IPS-15b (cell line): ENCODE measurements at regions not wholly inside any gene's neighbourhood (a gene's known extent, or its start where the extent isn't known, plus 50 kb on each side); places are given as distances from the start of the nearest gene placed in this dataset.

ENCODE experiments used
- H3K27me3 ChIP-seq: one replicate; pipeline ENCODE4 v1.6.1; 2013; ENCODE audit warnings: low read length; ENCODE audit not compliant: control insufficient read depth, insufficient read depth
- H3K36me3 ChIP-seq: one replicate; pipeline ENCODE4 v1.6.1; 2013; ENCODE audit warnings: low read length; ENCODE audit not compliant: control insufficient read depth, insufficient read depth
- H3K4me1 ChIP-seq: one replicate; pipeline ENCODE4 v1.6.1; 2013; ENCODE audit warnings: mild to moderate bottlenecking, low read length; ENCODE audit not compliant: control insufficient read depth, insufficient read depth
- H3K4me3 ChIP-seq: one replicate; pipeline ENCODE4 v1.5.1; 2013; ENCODE audit warnings: low read depth, low read length
- H3K9ac ChIP-seq: one replicate; pipeline ENCODE4 v1.6.1; 2013; ENCODE audit warnings: low read depth, mild to moderate bottlenecking, low read length
- H3K9me3 ChIP-seq: one replicate; pipeline ENCODE4 v1.6.1; 2013; ENCODE audit warnings: mild to moderate bottlenecking, low read length; ENCODE audit not compliant: control insufficient read depth, insufficient read depth

- no peaks in the 10 kb centered on the region for H3K9me3 ChIP-seq
- no peaks in the 10 kb centered on the region for H3K4me1 ChIP-seq
Measured at GRCh38 chr11:36822829-36823228, 224.8 kb upstream of the RAG2 start.

DNA sequence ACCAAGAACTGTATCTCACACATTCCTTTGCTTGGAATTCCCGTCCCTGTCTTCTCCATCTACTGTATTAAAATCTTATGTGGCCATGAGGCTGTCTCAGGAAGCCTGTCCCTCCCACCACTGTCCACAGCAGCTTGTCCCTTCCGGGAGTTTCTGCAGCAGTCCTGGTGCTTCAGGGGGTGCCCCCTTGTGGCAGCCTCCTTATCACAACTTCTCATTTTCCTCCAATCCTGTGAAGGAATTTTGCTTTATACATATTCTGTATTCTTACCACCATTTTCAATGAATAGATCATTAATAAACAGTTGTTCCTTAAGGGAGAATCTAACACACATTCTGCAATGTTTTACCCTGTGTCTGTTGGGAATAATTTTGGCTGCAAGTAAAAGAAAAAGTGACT, 220.4 kb upstream of the RAG2 start:
- H3K4me3 ChIP-seq: no peak overlapping the region
- H3K36me3 ChIP-seq: no peaks in the 10 kb centered on the region
- no peaks in the 10 kb centered on the region for H3K9me3 ChIP-seq
- H3K9ac ChIP-seq: no peak overlapping the region
- no peaks in the 10 kb centered on the region for H3K27me3 ChIP-seq
- no peaks in the 10 kb centered on the region for H3K4me1 ChIP-seq

More at GRCh38 chr11:36822829-36823228, 224.8 kb upstream of the RAG2 start:
- H3K27me3 ChIP-seq: no peaks in the 10 kb centered on the region
- no peaks in the 10 kb centered on the region for H3K36me3 ChIP-seq
- no peak overlapping the region for H3K9ac ChIP-seq
- H3K4me3 ChIP-seq: no peak overlapping the region

- Histone ChIP-seq H3K9me3 (no peaks in the 10 kb centered on the region), H3K9ac (no peak overlapping the region), H3K36me3 (no peaks in the 10 kb centered on the region), H3K4me3 (no peak overlapping the region), H3K27me3 (no peaks in the 10 kb centered on the region), H3K4me1 (no peaks in the 10 kb centered on the region)
Measured at GRCh38 chr11:36817336-36817965, 219.4 kb upstream of the RAG2 start.

DNA sequence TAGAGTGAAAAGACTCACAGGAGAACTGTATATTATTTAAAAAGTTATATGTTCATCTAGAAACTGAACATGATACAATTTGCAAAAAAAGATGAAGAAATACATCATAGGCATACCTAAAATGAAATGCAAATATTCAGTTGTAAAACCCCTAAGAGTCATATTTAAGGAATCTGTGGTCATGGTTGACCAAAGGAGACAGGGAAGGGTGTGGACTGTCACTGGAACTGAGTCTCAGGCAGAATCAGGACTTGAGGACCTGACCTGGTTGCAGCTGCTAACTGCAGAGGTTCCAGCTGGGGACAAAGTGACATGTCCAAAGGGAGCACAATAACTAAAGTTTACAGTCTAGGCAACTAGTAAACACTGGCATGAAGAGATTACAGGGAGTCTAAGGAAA, 211.3 kb upstream of the RAG2 start:
- no peaks in the 10 kb centered on the region for H3K9me3 ChIP-seq
- H3K36me3 ChIP-seq: no peaks in the 10 kb centered on the region
- no peaks in the 10 kb centered on the region for H3K4me1 ChIP-seq
- H3K9ac ChIP-seq: no peak overlapping the region
- no peaks in the 10 kb centered on the region for H3K27me3 ChIP-seq
- no peak overlapping the region for H3K4me3 ChIP-seq

GRCh38 chr11:36807871-36808270, 209.8 kb upstream of the RAG2 start:
- no peaks in the 10 kb centered on the region for H3K4me1 ChIP-seq
- no peaks in the 10 kb centered on the region for H3K9me3 ChIP-seq
- no peak overlapping the region for H3K9ac ChIP-seq
- H3K4me3 ChIP-seq: no peak overlapping the region
- no peaks in the 10 kb centered on the region for H3K27me3 ChIP-seq
- no peaks in the 10 kb centered on the region for H3K36me3 ChIP-seq

GRCh38 chr11:36803084-36803483, 205.0 kb upstream of the RAG2 start:
- Histone ChIP-seq H3K4me1 (no peaks in the 10 kb centered on the region), H3K9ac (no peak overlapping the region), H3K36me3 (no peaks in the 10 kb centered on the region), H3K27me3 (no peaks in the 10 kb centered on the region), H3K4me3 (no peak overlapping the region), H3K9me3 (no peaks in the 10 kb centered on the region)

DNA sequence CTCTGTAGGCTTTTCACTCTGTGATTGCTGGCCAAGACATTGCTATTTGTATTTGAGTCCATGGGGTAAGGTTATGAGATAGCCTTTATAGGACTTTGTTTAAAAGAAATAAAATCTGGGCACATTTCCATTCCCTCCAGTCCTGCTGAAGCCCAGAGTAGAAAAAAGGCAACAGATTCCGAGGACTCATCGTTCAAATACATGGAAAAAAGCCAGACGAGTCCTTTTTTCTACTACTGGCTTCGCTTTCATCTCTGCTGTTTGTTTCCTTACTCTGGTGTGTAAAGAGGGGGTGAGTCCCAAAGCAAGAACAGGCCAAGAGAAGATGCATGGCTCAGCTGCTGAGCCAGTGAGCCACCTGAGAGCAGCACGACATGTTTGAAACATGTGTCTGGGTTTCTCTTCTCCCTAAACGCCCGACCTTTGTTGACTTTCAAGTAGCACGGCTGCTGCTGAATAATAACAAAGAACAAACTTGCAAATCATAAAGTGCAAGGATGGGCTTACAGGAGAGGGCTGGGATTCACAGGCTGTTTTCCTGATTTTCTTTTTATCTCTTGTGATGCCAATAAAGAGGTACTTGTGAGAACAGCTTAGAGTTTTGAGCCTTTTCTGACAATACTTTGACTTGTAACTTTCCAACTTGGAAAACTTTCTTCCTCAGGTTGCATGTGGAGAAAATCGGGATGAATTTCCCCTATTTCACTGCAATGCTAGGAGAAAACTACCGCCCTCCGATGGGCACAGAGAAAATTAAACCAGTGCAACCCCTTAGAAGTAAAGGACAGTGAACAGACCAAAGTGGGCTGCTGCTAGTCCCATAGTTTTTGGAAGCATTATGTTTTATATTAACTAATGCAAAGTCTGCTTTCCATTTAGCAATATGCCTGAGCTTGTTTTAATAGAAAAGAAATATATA, 195.2 kb upstream of the RAG2 start:
- Histone ChIP-seq H3K27me3 (no peaks in the 10 kb centered on the region), H3K4me3 (peak overlapping the region; percentile 10), H3K36me3 (no peaks in the 10 kb centered on the region), H3K4me1 (peaks cover 7% of the 10 kb centered on the region), H3K9ac (no peak overlapping the region), H3K9me3 (no peaks in the 10 kb centered on the region)

GRCh38 chr11:36791957-36792356, 193.9 kb upstream of the RAG2 start:
- Histone ChIP-seq H3K9ac (no peak overlapping the region), H3K4me1 (peaks cover 7% of the 10 kb centered on the region), H3K27me3 (no peaks in the 10 kb centered on the region), H3K4me3 (no peak overlapping the region), H3K36me3 (no peaks in the 10 kb centered on the region), H3K9me3 (no peaks in the 10 kb centered on the region)

GRCh38 chr11:36790526-36790925, 192.5 kb upstream of the RAG2 start:
- no peak overlapping the region for H3K9ac ChIP-seq
- H3K36me3 ChIP-seq: no peaks in the 10 kb centered on the region
- H3K4me3 ChIP-seq: no peak overlapping the region
- H3K4me1 ChIP-seq: peaks cover 7% of the 10 kb centered on the region
- no peaks in the 10 kb centered on the region for H3K9me3 ChIP-seq
- no peaks in the 10 kb centered on the region for H3K27me3 ChIP-seq

DNA sequence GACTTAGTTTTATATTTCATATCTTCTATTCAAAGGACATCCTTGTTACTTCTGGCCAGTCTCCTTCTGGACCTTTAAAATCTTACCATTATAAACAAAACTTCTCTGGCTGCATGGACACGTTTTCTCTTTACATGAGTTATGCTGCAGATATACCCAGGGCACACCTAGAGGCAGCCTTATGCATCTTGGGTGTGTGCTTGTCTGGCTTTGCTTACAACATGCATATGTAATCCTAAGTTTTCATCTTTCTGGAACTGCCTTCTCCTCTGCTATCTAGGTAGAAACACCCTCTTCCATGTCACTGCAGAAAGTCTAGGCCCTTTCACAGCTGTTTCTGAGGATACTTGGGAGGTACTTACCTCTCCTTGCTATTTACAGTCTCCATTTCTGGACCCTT, 185.8 kb upstream of the RAG2 start:
- no peaks in the 10 kb centered on the region for H3K9me3 ChIP-seq
- H3K9ac ChIP-seq: no peak overlapping the region
- no peaks in the 10 kb centered on the region for H3K27me3 ChIP-seq
- H3K4me1 ChIP-seq: no peaks in the 10 kb centered on the region
- H3K4me3 ChIP-seq: no peak overlapping the region
- no peaks in the 10 kb centered on the region for H3K36me3 ChIP-seq

DNA sequence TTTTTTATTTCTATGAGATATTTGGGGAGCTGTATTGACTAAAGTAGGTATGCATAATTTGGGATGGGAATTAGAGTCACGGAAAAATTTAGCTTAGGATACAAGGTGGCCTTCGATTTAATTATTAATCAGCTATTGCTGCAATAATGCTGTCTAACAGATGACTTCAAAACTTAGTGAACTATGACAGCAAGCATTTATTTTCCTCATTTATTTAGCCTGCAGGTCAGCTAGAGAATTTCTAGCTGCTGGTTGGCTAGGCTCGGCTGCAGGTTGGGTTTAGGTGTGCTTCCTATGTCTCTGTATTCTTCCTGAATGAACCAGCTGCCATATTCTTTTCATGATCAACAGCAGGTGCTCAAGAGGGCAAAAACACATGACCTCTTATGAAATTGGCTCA, 181.8 kb upstream of the RAG2 start:
- Histone ChIP-seq H3K9me3 (no peaks in the 10 kb centered on the region), H3K4me1 (no peaks in the 10 kb centered on the region), H3K27me3 (no peaks in the 10 kb centered on the region), H3K36me3 (no peaks in the 10 kb centered on the region), H3K4me3 (no peak overlapping the region), H3K9ac (no peak overlapping the region)

DNA sequence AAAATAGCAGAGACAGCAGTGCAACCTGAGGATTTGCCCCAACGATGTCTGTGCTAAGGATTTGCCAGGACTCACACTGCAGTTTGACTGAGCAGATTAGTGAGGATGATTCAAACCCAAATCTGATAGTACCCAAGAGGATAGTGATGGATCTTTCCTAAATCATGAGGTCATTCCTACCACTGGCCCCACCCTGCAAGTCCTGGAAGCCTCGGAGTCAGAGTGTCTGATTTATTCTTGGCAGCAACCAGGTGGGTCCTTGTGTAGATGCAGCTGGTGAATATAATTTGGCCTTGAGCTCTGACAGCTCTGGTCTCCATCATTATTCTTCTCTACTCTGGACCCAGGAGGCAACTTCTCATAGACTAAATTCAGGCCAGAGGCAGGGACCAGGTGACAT, 179.3 kb upstream of the RAG2 start:
- Histone ChIP-seq H3K4me1 (no peaks in the 10 kb centered on the region), H3K36me3 (no peaks in the 10 kb centered on the region), H3K4me3 (no peak overlapping the region), H3K27me3 (no peaks in the 10 kb centered on the region), H3K9ac (no peak overlapping the region), H3K9me3 (no peaks in the 10 kb centered on the region)
